GM23248 (cell line): ENCODE measurements at regions not wholly inside any gene's neighbourhood (a gene's known extent, or its start where the extent isn't known, plus 50 kb on each side); places are given as distances from the start of the nearest gene placed in this dataset.

Experiments used
- EZH2 ChIP-seq: fragments of 200-600 bp; sonication (generic); IDR thresholded peaks from 2 replicates; pipeline ENCODE4 v1.6.1; 2018; ENCODE audit warnings: antibody characterized with exemption, mild to moderate bottlenecking; ENCODE audit not compliant: insufficient read depth, poor library complexity, severe bottlenecking
- EZH2phosphoT487 ChIP-seq: fragments of 200-600 bp; sonication (generic); IDR thresholded peaks from 2 replicates; pipeline ENCODE4 v1.6.1; 2018; ENCODE audit warnings: antibody characterized with exemption, moderate library complexity, mild to moderate bottlenecking, low read depth; ENCODE audit not compliant: insufficient read depth

DNA sequence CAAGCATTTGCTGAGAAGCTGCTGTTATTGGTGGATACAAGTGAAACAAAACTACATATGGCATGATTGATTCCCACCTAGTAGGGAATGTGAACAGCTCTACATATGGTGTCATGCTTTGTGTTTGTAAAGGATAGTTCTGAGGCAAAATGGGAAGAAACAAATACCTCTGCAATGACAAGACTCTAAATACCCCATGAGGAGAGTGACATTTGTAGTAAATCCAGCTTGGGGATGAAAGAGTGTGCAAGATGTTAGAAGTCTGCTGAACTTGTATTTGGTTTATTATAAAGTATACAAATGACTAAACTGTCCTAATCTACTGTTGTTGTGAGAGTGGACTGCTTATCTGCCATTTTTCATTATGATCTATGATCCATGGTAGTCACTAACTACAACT lies 120.8 kb upstream of the HS3ST1 start:
- TF ChIP-seq EZH2, result no peak
- no peak for TF ChIP-seq EZH2phosphoT487
